ENCODE measurements at regions not wholly inside any gene's neighbourhood (a gene's known extent, or its start where the extent isn't known, plus 50 kb on each side); places are given as distances from the start of the nearest gene placed in this dataset.

DNA sequence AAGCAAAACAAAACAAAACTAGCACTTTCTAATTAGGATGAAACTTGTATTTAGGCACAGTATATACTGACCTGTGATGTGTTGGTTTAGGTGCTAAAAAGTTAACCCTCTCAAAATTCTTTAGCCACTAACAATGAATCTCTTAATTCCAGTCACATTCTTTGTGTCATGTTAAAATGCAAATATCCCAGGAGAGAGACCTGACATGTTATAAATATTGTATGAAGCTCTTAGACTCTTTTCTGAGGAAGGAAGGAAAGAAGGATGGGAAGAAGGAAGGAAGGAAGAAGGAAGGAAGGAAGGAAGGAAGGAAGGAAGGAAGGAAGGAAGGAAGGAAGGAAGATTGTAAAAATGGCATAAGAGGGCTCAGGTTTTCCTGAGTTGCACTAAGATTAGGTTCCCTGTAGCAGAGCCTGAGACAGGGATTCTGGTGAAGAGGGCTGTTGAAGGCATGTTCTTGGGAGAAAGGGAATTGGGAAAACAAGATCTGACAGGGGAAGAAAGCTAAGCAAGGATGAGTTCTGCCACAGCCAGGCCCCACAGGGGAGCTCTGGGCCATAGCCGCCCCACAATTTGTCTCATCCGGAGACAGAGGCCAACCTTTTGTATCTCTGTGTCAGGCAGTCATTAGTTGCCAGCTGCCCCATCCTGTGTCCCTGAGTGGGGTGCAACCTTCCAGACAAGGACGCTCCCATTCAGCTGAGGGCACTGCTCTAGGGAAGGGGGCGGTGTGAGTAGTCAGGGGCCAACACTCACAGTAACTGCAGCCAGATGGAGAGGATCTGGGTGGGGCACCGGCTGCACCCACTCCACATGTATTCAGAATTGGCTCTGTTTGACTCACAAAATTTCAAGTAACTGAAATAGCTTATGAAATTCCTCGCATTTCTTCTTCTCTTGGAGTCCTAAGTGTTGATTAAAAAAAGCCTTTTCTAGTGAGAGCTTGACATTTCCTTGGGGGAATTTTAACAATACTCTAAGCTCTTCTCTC lies 189.3 kb upstream of the ARG1 start (continued):
- TF ChIP-seq CHD2 (IDR thresholded peaks at IDR 0.05; ENCODE audit: low read length) (no peak), KDM4A (IDR thresholded peaks at IDR 0.05; ENCODE audit: low read depth, low read length, severe bottlenecking) (no peak), EGR1 (IDR thresholded peaks at IDR 0.05; ENCODE audit: borderline replicate concordance, low read depth, low read length) (no peak), GABPA (IDR thresholded peaks at IDR 0.05; ENCODE audit: borderline replicate concordance, insufficient read depth, low read length) (no peak), CTBP2 (IDR thresholded peaks at IDR 0.05; ENCODE audit: borderline replicate concordance, insufficient read depth, insufficient read length, low read length) (no peak)
